ENCODE measurements at regions not wholly inside any gene's neighbourhood (a gene's known extent, or its start where the extent isn't known, plus 50 kb on each side); places are given as distances from the start of the nearest gene placed in this dataset.

DNA sequence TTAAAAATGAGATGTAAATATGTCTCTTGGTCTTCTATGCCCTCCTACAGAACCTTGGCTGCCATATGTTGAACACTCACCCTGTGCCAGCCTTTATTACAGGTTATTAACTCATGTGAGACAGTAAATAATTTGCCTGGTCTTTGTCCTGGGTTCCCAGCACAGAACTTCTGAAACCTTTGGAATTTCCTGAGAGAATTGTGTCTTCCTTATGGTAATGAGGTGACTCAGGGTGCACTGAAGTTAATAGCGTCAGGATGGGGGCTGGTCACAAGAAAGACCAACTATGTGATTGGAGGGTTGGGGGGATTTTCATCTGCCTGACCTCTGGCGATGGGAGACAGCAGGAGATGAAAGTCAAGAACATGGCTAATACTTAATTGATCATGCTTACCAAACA lies 289.8 kb upstream of the STS start:
- TF ChIP-seq CREB1 (IDR thresholded peaks at IDR 0.05; ENCODE audit: low read depth): no peak
- no peak for TF ChIP-seq USF1 (IDR thresholded peaks at IDR 0.05)
- no peak for TF ChIP-seq MAX (IDR thresholded peaks at IDR 0.05)
- TF ChIP-seq YY1 (IDR thresholded peaks at IDR 0.05; ENCODE audit: low read depth): no peak
- no peak for TF ChIP-seq RAD21 (IDR thresholded peaks at IDR 0.05; ENCODE audit: low read depth)
- no peak for TF ChIP-seq ZBTB7A (IDR thresholded peaks at IDR 0.05; ENCODE audit: low read depth)
- no peak for TF ChIP-seq TAF1 (IDR thresholded peaks at IDR 0.05; ENCODE audit: low read depth)
- TF ChIP-seq EP300 (IDR thresholded peaks at IDR 0.05; ENCODE audit: borderline replicate concordance): no peak
- no peak for TF ChIP-seq FOXM1 (IDR thresholded peaks at IDR 0.05; ENCODE audit: borderline replicate concordance, low read depth)
- TF ChIP-seq EGR1 (IDR thresholded peaks at IDR 0.05): no peak
- no peak for TF ChIP-seq NFIC (IDR thresholded peaks at IDR 0.05)
